Transverse colon (tissue), 4 donors: ENCODE measurements at regions not wholly inside any gene's neighbourhood (a gene's known extent, or its start where the extent isn't known, plus 50 kb on each side); places are given as distances from the start of the nearest gene placed in this dataset.
"Not testable (repeated sequence)": the region's sequence is repeated elsewhere in the genome, so short reads cannot be mapped to it uniquely, and the experiment has no call there.

ENCODE experiments used
- DNase-seq: peaks from one replicate; pipeline ENCODE4 v3.0.0-alpha.2; 2019
- H3K27ac ChIP-seq, 4 donors: fragments of 200-600 bp; sonication (generic); 2 replicates each; pipeline ENCODE4 v1.5.1; 2016 to 2018; ENCODE audit warnings: inconsistent platforms in 4 of 4
- H3K27me3 ChIP-seq: fragments of 200-600 bp; sonication (generic); 2 replicates; pipeline ENCODE4 v1.5.1; 2017; ENCODE audit warnings: inconsistent platforms
- H3K36me3 ChIP-seq, 4 donors: fragments of 200-600 bp; sonication (generic); 2 replicates each; pipeline ENCODE4 v1.5.1; 2017 to 2019; ENCODE audit warnings: inconsistent platforms in 4 of 4
- H3K4me1 ChIP-seq, 4 donors: fragments of 200-600 bp; sonication (generic); 2 replicates each; pipeline ENCODE4 v1.5.1; 2017 to 2020; ENCODE audit warnings: inconsistent platforms in 4 of 4
- H3K4me3 ChIP-seq, 4 donors: fragments of 200-600 bp; sonication (generic); 1 replicate in 1 of 4; 2 replicates in 3 of 4; pipeline versions ENCODE4 v1.5.1 to v1.6.1; 2017 to 2019; ENCODE audit warnings: inconsistent platforms in 4 of 4
- H3K9me3 ChIP-seq, 2 donors: fragments of 200-600 bp; sonication (generic); 2 replicates each; pipeline ENCODE4 v1.5.1; 2017 to 2019; ENCODE audit warnings: inconsistent platforms in 2 of 2
- EP300 ChIP-seq: sonication (generic); formaldehyde crosslinking; IDR thresholded peaks from one replicate; pipeline ENCODE4 v1.6.1; 2017; ENCODE audit warnings: antibody characterized with exemption, low read depth
- POLR2A ChIP-seq: fragments of 450-650 bp; IDR thresholded peaks from one replicate; pipeline ENCODE4 v1.6.1; 2016; ENCODE audit warnings: antibody characterized with exemption, mild to moderate bottlenecking, moderate library complexity
- POLR2AphosphoS5 ChIP-seq, 3 donors: sonication (generic); formaldehyde crosslinking; IDR thresholded peaks; one replicate each; pipeline ENCODE4 v1.6.1; 2016; ENCODE audit warnings: antibody characterized with exemption in 3 of 3
- WGBS, 2 donors: methylation state at CpG; one replicate each; pipeline ENCODE4 v1.1.5; 2018; ENCODE audit warnings: low coverage in 1 of 2; 5-methylcytosine and 5-hydroxymethylcytosine counted together
- in situ Hi-C, 4 donors: fragments of 200-750 bp; cut with MboI; loops; one replicate each; pipeline versions ENCODE4 v1.15.0 to v1.15.1; 2017; ENCODE audit warnings: low sequenced_read_pairs in 3 of 4, low pct_ligation_motif_present in 1 of 4, low pct_unique_long_range_greater_than_20kb in 1 of 4
- intact Hi-C: fragments of 100-400 bp; cut with DNase I; formaldehyde crosslinking; loops from one replicate; pipeline ENCODE4 v1.15.1; 2023; ENCODE audit warnings: low total_unique reads
- TF ChIP-seq, protein P1 (sequence below), 5 experiments: fragments of 200-600 bp in 3 of 5; fragments of 450-650 bp in 2 of 5; sonication (generic) in 3 of 5; IDR thresholded peaks; 1 replicate in 2 of 5; 2 replicates in 3 of 5; pipeline ENCODE4 v1.5.1; 2016 to 2017; ENCODE audit warnings: antibody characterized with exemption in 5 of 5, inconsistent platforms in 3 of 5, mild to moderate bottlenecking in 2 of 5, moderate library complexity in 1 of 5

GRCh38 chr16:87207509-87207908, 109.7 kb downstream of the C16orf95 start:
- Histone ChIP-seq H3K36me3 (no peaks in the 10 kb centered on the region), H3K4me1 (no peaks in the 10 kb centered on the region), H3K9me3 (no peaks in the 10 kb centered on the region), H3K27ac (peak overlapping the region in 1 of 4 donors; percentile 41), H3K27me3 (peaks cover 5% of the 10 kb centered on the region), H3K4me3 (no peak overlapping the region)
- in situ Hi-C loops (no loop called here), intact Hi-C loops (no loop called here)
- 64 to 65% methylated on average over 5 to 7 of the region's 7 CpGs for WGBS, 2 donors
- TF ChIP-seq POLR2A (no peak), EP300 (no peak), POLR2AphosphoS5 (IDR thresholded peaks at IDR 0.05) (no peak)
- TF ChIP-seq, protein P1, sequence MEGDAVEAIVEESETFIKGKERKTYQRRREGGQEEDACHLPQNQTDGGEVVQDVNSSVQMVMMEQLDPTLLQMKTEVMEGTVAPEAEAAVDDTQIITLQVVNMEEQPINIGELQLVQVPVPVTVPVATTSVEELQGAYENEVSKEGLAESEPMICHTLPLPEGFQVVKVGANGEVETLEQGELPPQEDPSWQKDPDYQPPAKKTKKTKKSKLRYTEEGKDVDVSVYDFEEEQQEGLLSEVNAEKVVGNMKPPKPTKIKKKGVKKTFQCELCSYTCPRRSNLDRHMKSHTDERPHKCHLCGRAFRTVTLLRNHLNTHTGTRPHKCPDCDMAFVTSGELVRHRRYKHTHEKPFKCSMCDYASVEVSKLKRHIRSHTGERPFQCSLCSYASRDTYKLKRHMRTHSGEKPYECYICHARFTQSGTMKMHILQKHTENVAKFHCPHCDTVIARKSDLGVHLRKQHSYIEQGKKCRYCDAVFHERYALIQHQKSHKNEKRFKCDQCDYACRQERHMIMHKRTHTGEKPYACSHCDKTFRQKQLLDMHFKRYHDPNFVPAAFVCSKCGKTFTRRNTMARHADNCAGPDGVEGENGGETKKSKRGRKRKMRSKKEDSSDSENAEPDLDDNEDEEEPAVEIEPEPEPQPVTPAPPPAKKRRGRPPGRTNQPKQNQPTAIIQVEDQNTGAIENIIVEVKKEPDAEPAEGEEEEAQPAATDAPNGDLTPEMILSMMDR (IDR thresholded peaks at IDR 0.05) = no peak
- no peak for DNase-seq

GRCh38 chr16:87207965-87208364, 109.2 kb downstream of the C16orf95 start:
- no peaks in the 10 kb centered on the region for H3K36me3 ChIP-seq
- TF ChIP-seq, protein P1 (IDR thresholded peaks at IDR 0.05) = no peak
- TF ChIP-seq POLR2A (no peak), POLR2AphosphoS5 (IDR thresholded peaks at IDR 0.05) (no peak), EP300 (no peak)
- intact Hi-C loops = no loop called here
- 70 to 90% methylated on average over 2 to 3 of the region's 3 CpGs for WGBS, 2 donors
- in situ Hi-C loops = no loop called here
- H3K4me3 ChIP-seq = no peak overlapping the region
- no peaks in the 10 kb centered on the region for H3K9me3 ChIP-seq
- DNase-seq = no peak
- H3K4me1 ChIP-seq = no peaks in the 10 kb centered on the region
- peak overlapping the region in 1 of 4 donors; percentile 41 for H3K27ac ChIP-seq
- H3K27me3 ChIP-seq = peaks cover 5% of the 10 kb centered on the region

- in situ Hi-C loops, DNase-seq, H3K36me3 ChIP-seq, H3K27ac ChIP-seq, H3K4me3 ChIP-seq, intact Hi-C loops, H3K27me3 ChIP-seq, H3K9me3 ChIP-seq, H3K4me1 ChIP-seq: not testable (repeated sequence)
- 90 to 100% methylated on average over 3 to 5 of the region's 5 CpGs for WGBS, 2 donors
Measured at GRCh38 chr16:87208968-87209367, 108.2 kb downstream of the C16orf95 start.

DNA sequence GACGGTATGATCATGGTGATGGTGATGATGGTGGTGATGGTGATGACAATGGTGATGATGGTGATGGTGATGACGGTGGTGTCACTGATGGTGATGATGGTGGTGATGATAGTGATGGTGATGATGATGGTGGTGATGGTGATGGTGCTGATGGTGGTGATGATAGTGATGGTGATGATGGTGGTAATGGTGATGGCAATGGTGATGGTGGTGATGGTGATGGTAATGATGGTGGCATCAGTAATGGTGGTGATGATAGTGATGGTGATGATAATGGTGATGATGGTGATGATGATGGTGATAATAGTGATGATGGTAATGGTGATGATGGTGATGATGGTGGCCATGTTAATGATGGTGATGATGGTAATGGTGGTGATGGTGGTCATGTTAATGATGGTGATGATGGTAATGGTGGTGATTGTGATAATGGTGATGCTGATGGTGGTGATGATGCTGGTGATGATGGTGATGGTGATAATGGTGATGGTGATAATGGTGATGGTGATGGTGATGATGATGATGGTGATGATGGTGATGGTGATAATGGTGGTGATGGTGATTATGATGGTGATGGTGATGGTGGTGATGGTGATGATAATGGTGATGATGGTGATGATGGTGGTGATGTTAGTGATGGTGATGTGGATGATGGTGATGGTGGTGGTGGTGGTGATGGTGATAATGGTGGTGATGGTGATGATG, 107.2 kb downstream of the C16orf95 start:
- no peaks in the 10 kb centered on the region for H3K36me3 ChIP-seq
- H3K27me3 ChIP-seq = peaks cover 5% of the 10 kb centered on the region
- no peaks in the 10 kb centered on the region for H3K4me1 ChIP-seq
- no peak for DNase-seq
- 90 to 93% methylated on average over 2 of the region's 2 CpGs for WGBS, 2 donors
- intact Hi-C loops = no loop called here
- TF ChIP-seq, protein P1 (IDR thresholded peaks at IDR 0.05) = no peak
- no peak for TF ChIP-seq POLR2A
- in situ Hi-C loops = no loop called here
- no peaks in the 10 kb centered on the region for H3K9me3 ChIP-seq
- no peak overlapping the region for H3K27ac ChIP-seq
- H3K4me3 ChIP-seq = no peak overlapping the region

DNA sequence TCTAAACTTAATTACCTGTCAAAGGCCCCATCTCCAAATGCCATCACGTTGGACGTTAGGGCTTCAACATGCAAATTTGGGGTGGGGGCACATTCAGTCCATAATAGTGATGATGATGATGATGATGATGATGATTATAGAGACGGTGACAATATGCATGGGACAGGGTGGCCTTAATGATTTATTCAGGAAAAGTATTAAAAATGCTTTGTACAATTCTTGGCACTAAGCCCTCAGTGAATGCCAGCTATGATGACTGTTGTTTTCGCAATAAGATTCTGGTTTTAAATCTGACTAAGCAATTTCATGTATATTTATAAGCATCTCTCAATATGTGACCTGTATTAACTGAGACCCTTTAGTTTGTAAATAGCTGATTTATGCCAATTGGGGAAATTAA, 106.3 kb downstream of the C16orf95 start:
- Histone ChIP-seq H3K4me1 (no peaks in the 10 kb centered on the region), H3K9me3 (no peaks in the 10 kb centered on the region), H3K27ac (no peak overlapping the region), H3K27me3 (peaks cover 10% of the 10 kb centered on the region), H3K4me3 (no peak overlapping the region), H3K36me3 (no peaks in the 10 kb centered on the region)
- TF ChIP-seq, protein P1 (IDR thresholded peaks at IDR 0.05) = no peak
- no peak for TF ChIP-seq POLR2A
- no peak for TF ChIP-seq EP300
- no peak for TF ChIP-seq POLR2AphosphoS5 (IDR thresholded peaks at IDR 0.05)
- in situ Hi-C loops (no loop called here), intact Hi-C loops (no loop called here)
- WGBS, 2 donors = 63 to 80% methylated on average over 3 to 4 of the region's 4 CpGs
- no peak for DNase-seq
